NCI-H2196 (cell line): ENCODE measurements at regions not wholly inside any gene's neighbourhood (a gene's known extent, or its start where the extent isn't known, plus 50 kb on each side); places are given as distances from the start of the nearest gene placed in this dataset.
"Not testable (repeated sequence)": the region's sequence is repeated elsewhere in the genome, so short reads cannot be mapped to it uniquely, and the experiment has no call there.

Experiments
- DNase-seq: peaks from one replicate; lab custom pipeline; 2025; ENCODE audit not compliant: unreplicated experiment; lab: John Stamatoyannopoulos, UW

GRCh38 chr2:183456177-183456576 is 331.9 kb downstream of the NUP35 start:
- DNase-seq = no peak

- no peak for DNase-seq
Observed at GRCh38 chr2:183458460-183458859, 334.2 kb downstream of the NUP35 start.

DNA sequence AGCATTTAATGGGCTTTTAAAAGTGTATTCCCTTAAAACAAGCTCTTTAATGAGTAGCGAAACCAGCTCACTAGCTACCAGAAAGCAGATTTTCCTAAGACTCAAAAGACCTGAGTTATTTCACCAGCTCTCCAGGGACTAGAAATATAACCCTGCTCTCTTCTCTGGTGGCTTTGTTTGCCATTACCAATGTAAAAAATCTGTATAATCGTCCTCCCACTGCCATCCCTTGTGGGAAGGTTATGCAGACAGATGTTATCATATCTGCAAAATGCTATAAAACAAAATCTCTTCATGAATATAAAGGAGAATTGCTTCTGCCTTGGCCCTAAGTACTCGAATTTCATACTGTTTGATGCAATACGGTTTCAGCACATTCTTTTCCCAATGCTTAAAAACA is 335.2 kb downstream of the NUP35 start:
- no peak for DNase-seq

GRCh38 chr2:183463821-183464220 is 339.6 kb downstream of the NUP35 start:
- DNase-seq = no peak

DNA sequence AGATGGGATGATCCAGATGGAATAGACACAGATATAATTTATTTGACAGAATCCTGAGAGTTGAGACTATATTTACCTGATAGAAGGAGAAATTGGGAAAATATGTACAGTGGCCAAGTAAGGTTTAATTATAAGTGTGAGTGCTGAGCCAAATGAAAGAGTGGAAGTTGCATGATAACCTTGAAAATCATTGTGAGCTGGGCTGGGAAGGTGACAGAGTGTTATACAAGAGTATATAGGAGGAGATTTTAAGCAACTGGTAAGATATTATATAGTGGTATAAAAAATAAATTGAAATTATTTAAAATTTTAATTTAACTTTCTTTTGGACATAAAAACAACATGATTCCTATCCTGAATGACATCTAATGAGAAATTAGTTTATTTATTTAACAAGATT is 340.8 kb downstream of the NUP35 start:
- DNase-seq = no peak

GRCh38 chr2:183474912-183475695 is 350.9 kb downstream of the NUP35 start:
- DNase-seq = no peak

DNA sequence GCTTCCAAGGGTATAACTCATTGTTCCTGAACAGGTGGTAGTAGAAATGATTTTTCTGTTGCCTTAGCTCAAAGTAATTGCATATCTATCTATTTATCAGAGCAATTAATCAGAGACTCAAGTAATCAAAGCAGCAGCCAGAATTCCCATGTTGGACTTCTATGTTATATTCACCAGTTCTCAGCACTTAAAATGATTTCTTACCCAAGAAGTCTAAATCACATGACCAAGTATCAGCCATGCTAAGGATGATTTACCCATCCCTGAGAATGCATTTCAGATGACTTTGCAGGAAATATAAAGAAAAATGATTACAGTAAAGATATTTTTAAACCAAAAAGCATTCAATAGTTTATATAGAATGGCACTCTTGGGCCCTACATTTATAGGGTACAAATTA is 352.2 kb downstream of the NUP35 start:
- DNase-seq = no peak

GRCh38 chr2:183477296-183477695 is 353.1 kb downstream of the NUP35 start:
- no peak for DNase-seq

DNA sequence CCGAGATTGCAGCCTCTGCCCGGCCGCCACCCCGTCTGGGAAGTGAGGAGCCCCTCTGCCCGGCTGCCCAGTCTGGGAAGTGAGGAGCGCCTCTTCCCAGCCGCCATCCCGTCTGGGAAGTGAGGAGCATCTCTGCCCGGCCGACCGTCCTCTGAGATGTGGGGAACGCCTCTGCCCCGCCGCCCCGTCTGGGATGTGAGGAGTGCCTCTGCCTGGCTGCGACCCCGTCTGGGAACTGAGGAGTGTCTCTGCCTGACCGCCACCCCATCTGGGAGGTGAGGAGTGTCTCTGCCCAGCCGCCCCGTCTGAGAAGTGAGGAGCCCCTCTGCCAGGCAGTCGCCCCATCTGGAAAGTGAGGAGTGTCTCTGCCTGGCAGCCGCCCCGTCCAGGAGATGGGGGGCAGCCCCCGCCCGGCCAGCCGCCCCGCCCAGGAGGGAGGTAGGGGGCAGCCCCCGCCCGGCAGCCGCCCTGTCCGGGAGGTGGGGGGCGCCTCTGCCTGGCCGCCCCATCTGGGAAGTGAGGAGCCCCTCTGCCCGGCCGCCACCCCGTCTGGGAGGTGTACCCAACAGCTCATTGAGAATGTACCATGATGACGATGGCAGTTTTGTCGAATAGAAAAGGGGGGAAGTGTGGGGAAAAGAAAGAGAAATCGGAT is 354.8 kb downstream of the NUP35 start:
- not testable (repeated sequence) for DNase-seq

DNA sequence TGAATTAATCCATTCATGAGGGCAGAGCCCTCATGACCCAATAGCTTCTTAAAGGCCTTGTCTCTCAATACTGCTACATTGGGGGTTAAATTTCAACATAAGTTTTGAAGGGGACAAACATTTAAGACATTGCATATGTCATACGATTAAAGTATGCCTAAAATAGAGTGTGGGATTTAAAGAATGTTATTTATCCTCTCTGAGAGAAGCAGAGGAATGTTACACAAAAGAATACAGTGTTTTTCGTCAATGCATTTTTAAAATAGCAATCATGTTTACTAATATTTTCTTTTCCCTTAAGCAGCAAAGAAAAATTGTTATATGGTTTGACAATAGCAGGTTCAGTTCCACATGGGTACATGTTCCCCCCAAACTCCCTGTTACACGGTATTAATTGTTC is 363.1 kb downstream of the NUP35 start:
- no peak for DNase-seq

- no peak for DNase-seq
Observed at GRCh38 chr2:183488421-183488820, 364.2 kb downstream of the NUP35 start.

GRCh38 chr2:183490489-183490888 is 366.2 kb downstream of the NUP35 start:
- no peak for DNase-seq

- peak; percentile 29 for DNase-seq
Observed at GRCh38 chr2:183490914-183491313, 366.7 kb downstream of the NUP35 start.

- no peak for DNase-seq
Observed at GRCh38 chr2:183493040-183493439, 368.8 kb downstream of the NUP35 start.

DNA sequence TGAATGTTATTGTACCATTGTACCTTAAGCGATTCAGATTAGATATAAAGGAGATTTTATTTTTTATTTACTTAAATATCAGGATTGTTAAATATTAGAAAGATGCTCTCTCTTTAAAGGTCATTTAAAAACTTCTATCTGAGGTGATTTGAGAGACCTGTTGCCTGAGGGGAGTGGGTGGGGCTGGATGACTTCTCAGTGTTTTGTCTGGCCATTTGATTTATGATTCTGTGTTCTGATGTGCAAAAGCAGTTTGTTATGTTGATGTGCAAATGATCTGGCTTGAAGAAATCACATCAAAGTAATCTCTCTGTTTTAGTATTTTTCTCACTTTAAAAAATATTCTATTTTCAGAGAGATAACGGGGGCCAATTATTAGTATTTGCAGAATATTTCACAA is 370.8 kb downstream of the NUP35 start:
- DNase-seq = no peak

DNA sequence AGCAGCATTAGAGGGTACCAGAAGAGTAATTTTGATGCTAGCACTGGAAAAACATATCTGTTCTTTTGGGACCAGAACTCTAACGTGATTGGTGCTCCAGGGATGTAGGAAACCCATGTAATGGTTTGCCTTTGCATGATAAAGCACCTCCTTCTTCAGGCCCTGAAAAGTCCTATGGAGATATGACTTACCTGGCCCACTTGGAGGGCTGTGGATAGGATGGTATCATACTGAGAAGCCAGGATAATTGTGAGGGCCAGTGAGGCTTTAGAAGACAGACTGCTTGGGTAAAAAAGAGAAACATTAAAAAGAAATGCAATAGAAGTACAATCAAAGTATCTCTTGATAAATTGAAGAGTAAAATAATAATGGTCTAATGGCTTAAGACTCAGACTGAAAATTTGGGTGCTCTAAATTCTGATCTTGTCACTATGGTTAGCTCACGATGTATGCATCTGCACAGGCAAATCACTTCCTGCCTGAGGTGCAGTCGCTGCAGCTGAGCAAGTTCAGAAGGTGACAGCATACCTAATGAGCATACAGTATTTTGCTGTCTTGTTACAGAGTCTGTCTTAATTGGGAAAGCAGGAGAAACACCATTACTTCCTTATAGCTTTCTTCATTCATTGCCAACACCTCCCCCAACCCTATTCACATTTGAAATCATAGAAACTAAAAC is 371.5 kb downstream of the NUP35 start:
- DNase-seq = no peak

GRCh38 chr2:183497861-183498260 is 373.6 kb downstream of the NUP35 start:
- DNase-seq = no peak

- no peak for DNase-seq
Observed at GRCh38 chr2:183505911-183506310, 381.7 kb downstream of the NUP35 start.

DNA sequence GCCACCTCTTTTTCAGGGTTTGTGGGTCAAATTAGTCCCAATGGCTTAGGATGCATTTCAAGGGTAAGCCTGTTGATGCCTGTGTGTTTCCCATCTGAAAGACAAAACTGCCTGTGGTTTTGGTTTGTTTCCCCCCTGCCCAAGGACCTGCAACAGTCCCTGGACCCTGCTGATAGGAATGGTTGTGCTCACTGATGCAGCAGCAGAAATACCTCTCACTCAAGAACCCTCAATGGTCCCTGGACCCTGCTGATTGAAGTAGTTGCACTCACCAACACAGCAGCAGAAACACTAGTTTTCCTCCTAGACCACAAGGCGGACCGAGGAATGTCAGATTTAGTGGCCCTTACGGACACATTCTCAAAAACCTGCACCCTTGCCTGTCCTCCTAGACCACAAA is 386.9 kb downstream of the NUP35 start:
- no peak for DNase-seq

GRCh38 chr2:183519371-183520056 is 395.3 kb downstream of the NUP35 start:
- peak; percentile 75 for DNase-seq

DNA sequence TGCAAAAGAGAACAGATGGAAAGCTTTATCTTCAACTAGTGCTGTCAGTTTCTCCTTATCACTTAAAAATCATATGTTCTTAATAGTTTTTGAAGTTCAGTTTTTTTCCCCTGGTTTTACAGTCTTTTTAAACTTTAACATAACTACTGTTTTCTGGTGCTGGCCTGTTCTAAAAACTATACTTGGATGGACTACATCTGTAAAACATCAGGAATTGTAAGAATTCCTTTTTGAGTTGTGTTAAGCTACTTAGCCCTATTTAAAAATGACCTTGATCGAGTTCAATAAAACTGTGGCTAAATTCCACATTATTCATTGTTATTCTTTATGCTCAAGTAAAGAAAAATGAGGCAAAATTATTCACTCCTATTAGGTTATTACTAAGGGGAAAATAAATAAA is 397.7 kb downstream of the NUP35 start:
- DNase-seq = no peak
